ENCODE measurements at regions not wholly inside any gene's neighbourhood (a gene's known extent, or its start where the extent isn't known, plus 50 kb on each side); places are given as distances from the start of the nearest gene placed in this dataset.

DNA sequence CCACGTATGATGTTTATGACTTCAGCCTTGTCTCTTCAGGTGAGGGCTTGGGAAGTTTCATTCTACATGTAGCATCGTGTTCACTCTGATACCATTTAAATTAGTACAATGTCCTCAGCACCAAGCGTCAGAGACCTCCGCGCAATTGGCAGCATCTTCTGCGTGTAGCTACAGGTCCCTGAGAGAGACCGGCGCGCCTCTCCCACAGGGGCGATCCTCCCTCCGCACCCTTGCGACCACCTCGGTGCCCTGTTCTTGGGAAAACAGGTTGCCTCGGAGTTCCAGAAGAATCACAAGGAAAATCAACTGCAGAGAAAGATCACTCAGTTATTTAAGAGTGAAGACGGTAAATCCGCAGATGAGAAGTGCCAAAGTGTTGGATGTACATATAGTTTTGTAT, 206.2 kb downstream of the GATA3 start:
- TF ChIP-seq ZNF274 (IDR thresholded peaks at IDR 0.05; ENCODE audit: low read depth, low read length) (no peak), SUZ12 (IDR thresholded peaks at IDR 0.05; ENCODE audit: extremely low read depth, insufficient read depth, insufficient read length) (no peak), YY1 (IDR thresholded peaks at IDR 0.05; ENCODE audit: insufficient read depth, insufficient read length) (no peak)
